ENCODE measurements at regions not wholly inside any gene's neighbourhood (a gene's known extent, or its start where the extent isn't known, plus 50 kb on each side); places are given as distances from the start of the nearest gene placed in this dataset.
"Not testable (repeated sequence)": the region's sequence is repeated elsewhere in the genome, so short reads cannot be mapped to it uniquely, and the experiment has no call there.

DNA sequence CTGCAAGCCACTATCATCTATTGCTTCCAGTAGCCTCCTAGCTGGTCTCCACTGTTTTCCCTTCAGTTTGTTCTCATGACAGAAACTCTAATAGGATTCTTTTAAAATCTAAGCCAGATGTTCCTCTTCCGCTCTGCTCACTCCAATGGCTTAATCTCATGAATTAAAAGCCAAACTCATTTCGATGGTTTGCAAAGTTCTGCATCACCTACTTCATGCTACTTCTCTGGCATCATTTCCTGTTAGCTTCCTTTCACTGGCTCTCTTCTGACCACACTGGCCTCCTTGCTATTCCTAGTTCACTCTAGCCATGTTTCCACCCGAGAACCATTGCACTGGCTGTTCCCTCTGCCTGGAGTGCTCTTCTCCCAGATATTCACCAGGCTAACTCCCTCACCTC is 102.0 kb upstream of the LSM6 start:
- no peak for DNase-seq (ENCODE audit: low read depth, low spot score)

GRCh38 chr4:146072376-146072775 is 103.1 kb upstream of the LSM6 start:
- DNase-seq (ENCODE audit: low read depth, low spot score): no peak

GRCh38 chr4:146071390-146071789 is 104.1 kb upstream of the LSM6 start:
- DNase-seq (ENCODE audit: low read depth, low spot score): no peak

DNA sequence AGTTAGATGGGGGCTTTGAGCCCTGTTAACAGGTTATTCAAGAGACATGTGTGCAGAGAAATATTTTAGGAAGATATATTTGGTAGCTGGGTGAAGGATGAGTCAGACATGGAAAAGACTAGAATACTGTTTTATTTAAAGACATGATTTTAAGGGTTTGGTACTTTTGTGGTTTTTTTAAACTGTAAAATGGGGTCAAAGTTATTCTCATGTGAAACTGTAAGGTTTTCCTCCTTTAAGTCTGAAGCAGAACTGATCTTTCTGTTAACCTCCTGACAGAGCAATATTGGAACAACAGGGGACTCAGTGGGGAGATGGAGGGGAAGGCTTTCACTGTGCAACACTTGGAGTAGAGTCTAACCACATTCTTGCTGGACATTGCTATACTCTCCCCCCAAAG is 112.4 kb upstream of the LSM6 start:
- DNase-seq (ENCODE audit: low read depth, low spot score): no peak

DNA sequence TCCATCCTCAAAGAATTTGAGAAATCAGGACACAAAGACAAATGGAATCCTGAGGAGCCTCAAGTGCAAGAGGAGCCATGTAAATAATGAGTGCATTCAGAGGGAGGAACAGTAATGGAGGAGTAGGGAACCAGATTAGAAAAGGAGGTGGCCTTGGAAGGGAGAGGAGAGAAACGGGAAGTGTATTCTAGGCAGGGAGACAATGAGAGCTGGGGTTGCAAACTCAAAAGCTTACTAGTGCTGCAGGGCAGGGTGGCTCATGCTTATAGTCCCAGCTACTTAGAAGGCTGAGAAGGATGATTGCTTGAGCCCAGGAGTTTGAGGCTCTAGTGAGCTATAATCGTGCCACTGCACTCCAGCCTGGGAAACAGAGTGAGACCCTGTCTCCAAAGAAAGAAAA is 113.2 kb upstream of the LSM6 start:
- DNase-seq (ENCODE audit: low read depth, low spot score): no peak

DNA sequence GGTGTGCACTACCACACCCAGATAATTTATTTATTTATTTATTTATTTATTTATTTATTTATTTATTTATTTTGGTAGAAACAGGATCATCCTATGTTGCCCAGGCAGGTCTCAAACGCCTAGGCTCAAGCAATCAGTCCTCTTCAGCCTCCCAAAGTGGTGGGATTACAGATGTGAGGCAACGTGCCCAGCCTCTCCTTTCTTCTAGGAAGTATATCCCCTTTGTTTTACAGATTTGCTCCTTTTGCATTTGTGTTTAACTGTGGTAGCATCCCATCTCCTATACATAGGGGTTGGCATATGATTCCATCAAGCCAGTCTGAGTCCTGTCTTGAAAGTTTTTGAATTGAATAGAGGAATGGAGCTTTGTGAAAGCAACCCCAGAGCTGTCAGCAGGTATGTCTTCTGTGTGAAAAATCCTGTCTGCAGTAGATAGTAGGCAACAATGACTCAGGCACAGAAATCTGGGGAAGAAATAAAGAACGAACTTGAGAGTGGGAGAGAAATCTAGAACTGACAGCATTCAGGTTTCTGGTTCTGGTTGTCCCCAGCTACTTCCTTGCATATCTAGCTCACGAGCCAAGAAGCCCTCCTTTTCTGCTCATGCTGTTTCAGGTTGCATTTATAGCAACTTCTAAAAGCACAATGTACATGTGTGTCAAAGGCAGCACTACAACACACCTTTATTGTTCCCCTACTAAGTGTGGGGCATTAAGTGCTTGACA is 113.7 kb upstream of the LSM6 start:
- DNase-seq (ENCODE audit: low read depth, low spot score): no peak

DNA sequence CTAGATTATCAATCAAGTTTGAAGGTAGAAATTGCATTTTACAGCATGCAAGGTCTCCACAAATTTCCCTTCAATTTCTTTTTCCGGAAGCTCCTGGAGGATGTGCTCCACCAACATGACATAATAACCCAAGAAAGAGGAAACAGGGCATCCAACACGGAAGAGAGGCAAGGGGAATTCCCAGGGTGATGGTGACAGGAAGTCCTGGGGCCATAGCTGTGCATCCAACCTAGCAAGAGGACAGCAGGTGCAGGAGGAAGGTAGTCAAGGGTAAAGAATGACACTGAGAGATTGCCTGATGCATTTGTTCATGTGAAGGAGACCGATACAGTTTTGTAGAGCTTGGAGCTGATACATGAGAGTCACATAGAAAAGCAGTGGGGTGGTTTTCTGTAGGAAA is 115.7 kb upstream of the LSM6 start:
- no peak for DNase-seq (ENCODE audit: low read depth, low spot score)

- DNase-seq (ENCODE audit: low read depth, low spot score): no peak
Measured at GRCh38 chr4:146059151-146059550, 116.4 kb upstream of the LSM6 start.

- DNase-seq (ENCODE audit: low read depth, low spot score): no peak
Measured at GRCh38 chr4:146058531-146058930, 117.0 kb upstream of the LSM6 start.

DNA sequence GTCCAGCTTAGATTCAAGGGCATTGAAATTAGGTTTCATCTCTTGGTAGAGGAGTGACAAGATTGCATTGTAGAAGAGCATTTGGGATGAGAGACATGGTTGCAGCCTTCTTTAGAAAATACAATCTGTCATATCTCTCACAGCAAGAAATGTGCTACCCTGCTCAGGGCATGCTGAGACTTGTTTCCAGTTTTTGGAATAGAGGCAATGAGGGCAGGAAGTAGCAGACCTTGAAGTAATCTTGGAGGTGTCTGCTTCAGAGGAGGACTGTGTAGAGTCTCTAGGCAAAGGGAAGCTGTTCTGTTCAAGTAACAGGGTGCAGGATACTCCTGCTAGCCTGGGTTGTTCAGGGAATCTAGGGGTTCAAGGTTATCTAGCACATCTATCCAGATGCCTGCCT is 116.1 kb upstream of the ZNF827 start:
- DNase-seq (ENCODE audit: low read depth, low spot score): no peak

DNA sequence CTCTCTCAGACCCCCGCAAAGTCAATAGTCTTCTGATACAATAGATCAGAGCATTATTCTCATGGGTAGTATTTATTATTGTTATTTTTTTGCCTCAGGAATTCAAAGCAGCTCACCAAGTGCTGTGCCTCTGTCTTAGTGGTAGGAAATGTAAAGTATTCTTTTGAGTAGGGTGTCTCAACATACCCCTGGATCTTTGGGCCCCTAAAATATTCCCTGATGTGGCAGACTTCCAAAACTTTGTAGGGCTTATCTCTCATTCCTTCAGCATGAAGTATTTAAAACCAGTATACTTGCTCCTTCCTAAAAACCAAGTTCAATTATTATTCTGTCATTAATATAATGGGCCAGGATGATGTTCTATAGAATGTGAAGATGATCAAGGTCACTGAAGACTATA is 115.3 kb upstream of the ZNF827 start:
- no peak for DNase-seq (ENCODE audit: low read depth, low spot score)

- no peak for DNase-seq (ENCODE audit: low read depth, low spot score)
Measured at GRCh38 chr4:146051728-146052391, 113.2 kb upstream of the ZNF827 start.

DNA sequence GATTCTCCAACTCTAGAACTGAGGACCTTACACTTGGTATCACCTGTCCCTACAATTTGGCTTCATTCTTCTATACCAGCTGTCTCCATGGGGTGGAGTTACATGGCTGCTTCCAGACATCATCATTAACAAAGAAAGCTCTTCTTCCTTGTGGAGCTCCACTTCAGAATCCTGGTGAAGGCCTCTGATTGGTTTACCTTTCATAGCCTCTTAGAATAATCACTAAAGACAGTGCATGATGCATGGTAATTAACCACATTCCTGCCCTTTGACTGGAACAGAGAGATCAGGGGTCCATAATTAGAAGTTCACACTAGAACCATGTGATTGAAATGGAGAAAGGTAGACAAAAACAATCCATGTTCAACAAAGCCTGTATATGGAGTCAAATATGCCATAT is 112.6 kb upstream of the ZNF827 start:
- no peak for DNase-seq (ENCODE audit: low read depth, low spot score)

GRCh38 chr4:146049802-146050201 is 111.2 kb upstream of the ZNF827 start:
- DNase-seq (ENCODE audit: low read depth, low spot score): no peak

- not testable (repeated sequence) for DNase-seq (ENCODE audit: low read depth, low spot score)
Measured at GRCh38 chr4:146047768-146048167, 109.1 kb upstream of the ZNF827 start.

DNA sequence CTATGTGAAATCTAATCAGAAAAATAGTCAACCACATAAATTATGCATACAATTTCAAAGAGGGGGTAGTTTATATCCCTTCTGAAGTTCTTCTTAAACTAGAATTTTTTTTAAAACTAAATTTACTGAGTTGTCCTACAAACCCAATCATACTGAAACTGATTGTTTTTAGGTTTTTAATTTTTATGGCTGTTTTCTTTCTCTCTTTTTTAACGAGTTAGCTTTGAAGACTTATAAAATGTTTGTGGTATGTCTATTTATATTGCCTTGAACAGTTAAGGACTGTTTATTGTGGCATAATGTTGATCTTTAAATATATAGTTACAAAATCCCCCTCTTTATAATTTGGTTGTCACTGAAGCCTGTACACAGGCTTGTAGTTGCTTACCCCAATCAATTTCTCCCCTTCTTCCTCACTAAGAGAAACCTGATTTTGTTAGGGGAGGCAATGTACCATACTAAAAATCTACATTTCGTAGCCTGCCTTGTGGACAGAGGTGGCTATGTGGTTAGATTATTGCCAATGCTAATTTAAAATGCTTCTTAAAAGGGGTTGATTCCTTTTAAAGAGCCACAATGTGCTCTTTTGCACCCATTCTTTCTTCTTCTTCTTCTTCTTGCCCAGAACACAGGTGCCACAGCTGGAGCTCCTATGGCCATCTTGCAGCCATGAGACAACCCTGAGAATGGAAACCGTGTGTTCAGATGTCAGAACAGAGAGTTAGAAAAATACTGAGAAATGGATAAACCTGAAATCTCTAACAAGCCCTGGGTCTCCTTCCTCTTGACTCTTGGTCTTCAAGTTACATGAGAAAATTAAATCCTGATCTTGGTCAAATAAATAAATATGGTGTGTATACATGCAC is 102.7 kb upstream of the ZNF827 start:
- DNase-seq (ENCODE audit: low read depth, low spot score): no peak

- no peak for DNase-seq (ENCODE audit: low read depth, low spot score)
Measured at GRCh38 chr4:146040623-146041022, 102.0 kb upstream of the ZNF827 start.

DNA sequence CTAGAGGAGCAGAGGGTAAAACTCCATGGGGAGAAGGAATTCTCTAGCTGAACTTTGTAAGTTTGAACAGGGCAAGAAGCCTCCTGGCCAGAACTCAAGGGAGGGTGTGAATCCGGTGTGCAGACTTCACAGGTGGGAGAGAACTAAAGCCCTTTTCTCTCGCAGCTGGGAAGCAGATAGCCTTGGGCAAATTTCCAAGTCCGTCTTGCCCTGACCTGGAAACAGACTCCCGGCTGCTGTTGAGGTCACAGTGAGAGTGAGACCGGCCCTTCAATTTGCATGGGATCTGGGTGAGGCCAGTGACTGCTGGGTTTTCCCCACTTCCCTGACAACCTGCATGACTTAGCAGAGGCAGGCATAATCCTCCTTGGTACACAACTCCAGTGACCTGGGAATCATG is 94.5 kb upstream of the ZNF827 start:
- peak; percentile 93 for DNase-seq (ENCODE audit: low read depth, low spot score)

GRCh38 chr4:146032234-146032860 is 93.7 kb upstream of the ZNF827 start:
- peak; percentile 51 for DNase-seq (ENCODE audit: low read depth, low spot score)

DNA sequence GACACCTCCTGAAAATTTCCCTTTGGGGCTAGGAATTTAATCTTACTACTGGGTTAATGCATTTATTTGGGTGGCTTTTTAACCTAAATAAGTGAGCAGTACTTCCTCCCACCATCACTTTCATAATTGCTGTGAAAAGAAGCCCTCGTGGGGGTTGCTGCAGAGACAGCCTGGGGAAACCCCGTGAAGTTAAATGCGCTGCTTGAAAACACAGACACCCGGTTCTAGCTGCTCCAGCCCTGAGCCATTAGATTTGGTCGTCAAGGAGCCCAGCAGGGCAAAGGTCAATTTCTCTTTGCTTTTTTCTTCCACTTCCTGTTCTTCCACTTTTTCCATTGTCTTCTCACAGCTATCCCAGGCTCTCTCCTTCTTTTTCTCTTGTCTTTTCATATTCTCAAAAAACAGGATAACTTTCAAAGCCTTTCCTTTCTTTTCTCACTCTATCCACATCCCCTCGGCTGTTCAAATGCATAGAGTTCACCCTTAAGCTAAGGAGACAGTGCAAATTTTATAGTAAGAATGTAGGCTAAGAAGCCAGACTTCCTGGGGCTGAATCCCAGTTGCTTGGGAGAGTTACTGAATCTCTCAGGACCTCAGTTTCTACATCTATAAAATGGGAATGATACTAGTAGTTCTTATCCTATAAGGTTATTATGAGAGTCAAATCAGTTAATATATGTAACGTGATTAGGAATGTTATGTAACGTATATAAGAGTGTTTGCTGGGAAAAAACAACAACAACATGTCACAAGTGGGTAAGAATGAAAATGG is 91.5 kb upstream of the ZNF827 start:
- peak; percentile 79 for DNase-seq (ENCODE audit: low read depth, low spot score)

DNA sequence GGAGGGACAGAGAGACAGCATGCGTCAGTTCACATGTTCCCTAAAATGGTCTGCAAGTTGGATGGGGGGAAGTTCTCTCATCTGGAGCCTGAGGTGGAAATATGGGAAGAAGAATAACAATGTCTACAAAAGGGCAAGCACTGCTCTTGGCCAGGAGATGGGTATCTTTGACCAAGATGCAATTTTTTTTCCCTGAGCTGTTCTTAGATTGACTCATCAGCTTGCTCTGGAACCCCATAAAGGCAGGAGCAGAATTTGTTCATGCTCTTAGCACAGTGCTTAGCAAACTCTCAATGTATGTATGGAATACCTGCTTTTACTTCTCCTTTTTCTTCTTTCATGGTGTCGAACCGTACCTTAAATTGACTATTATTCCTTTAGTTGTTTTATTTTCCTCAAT is 90.5 kb upstream of the ZNF827 start:
- DNase-seq (ENCODE audit: low read depth, low spot score): no peak

All from ELF-1 (cell line).